HG03558 (cell line): ENCODE measurements at regions not wholly inside any gene's neighbourhood (a gene's known extent, or its start where the extent isn't known, plus 50 kb on each side); places are given as distances from the start of the nearest gene placed in this dataset.

ENCODE experiments used
- ATAC-seq: cut with Tn5 transposase; IDR thresholded peaks from one replicate; pipeline ENCODE4 v1.9.1; 2021; ENCODE audit warnings: moderate number of reproducible peaks; ENCODE audit not compliant: unreplicated experiment; ENCODE audit errors: extremely low read depth

- no peak for ATAC-seq
These were observed 374.7 kb upstream of the FIGN start for GRCh38 chr2:164110515-164110914.

GRCh38 chr2:164109006-164109405, 373.2 kb upstream of the FIGN start:
- no peak for ATAC-seq

- no peak for ATAC-seq
These were observed 367.5 kb upstream of the FIGN start for GRCh38 chr2:164103271-164103670.

- ATAC-seq, result no peak
These were observed 366.6 kb upstream of the FIGN start for GRCh38 chr2:164102366-164102765.

GRCh38 chr2:164091673-164092072, 355.9 kb upstream of the FIGN start:
- ATAC-seq, result no peak

- ATAC-seq, result no peak
These were observed 354.7 kb upstream of the FIGN start for GRCh38 chr2:164090533-164090932.

GRCh38 chr2:164084066-164084465, 348.3 kb upstream of the FIGN start:
- ATAC-seq, result no peak

GRCh38 chr2:164080486-164080885, 344.7 kb upstream of the FIGN start:
- ATAC-seq, result no peak

- ATAC-seq, result no peak
These were observed 343.4 kb upstream of the FIGN start for GRCh38 chr2:164079258-164079657.

GRCh38 chr2:164078421-164078820, 342.6 kb upstream of the FIGN start:
- ATAC-seq, result no peak

- ATAC-seq, result no peak
These were observed 337.6 kb upstream of the FIGN start for GRCh38 chr2:164073101-164074074.

- ATAC-seq, result no peak
These were observed 333.7 kb upstream of the FIGN start for GRCh38 chr2:164069540-164069939.

- no peak for ATAC-seq
These were observed 332.3 kb upstream of the FIGN start for GRCh38 chr2:164068063-164068462.

- no peak for ATAC-seq
These were observed 330.3 kb upstream of the FIGN start for GRCh38 chr2:164066095-164066494.

GRCh38 chr2:164065038-164065437, 329.2 kb upstream of the FIGN start:
- ATAC-seq, result no peak

GRCh38 chr2:164061129-164061746, 325.4 kb upstream of the FIGN start:
- ATAC-seq, result no peak

- ATAC-seq, result no peak
These were observed 324.2 kb upstream of the FIGN start for GRCh38 chr2:164060031-164060430.

GRCh38 chr2:164055623-164056022, 319.8 kb upstream of the FIGN start:
- no peak for ATAC-seq

- no peak for ATAC-seq
These were observed 318.8 kb upstream of the FIGN start for GRCh38 chr2:164054651-164055050.

GRCh38 chr2:164053021-164053420, 317.2 kb upstream of the FIGN start:
- no peak for ATAC-seq

- ATAC-seq, result no peak
These were observed 316.2 kb upstream of the FIGN start for GRCh38 chr2:164052006-164052405.

GRCh38 chr2:164048729-164049128, 312.9 kb upstream of the FIGN start:
- no peak for ATAC-seq
